ENCODE measurements at regions not wholly inside any gene's neighbourhood (a gene's known extent, or its start where the extent isn't known, plus 50 kb on each side); places are given as distances from the start of the nearest gene placed in this dataset.

DNA sequence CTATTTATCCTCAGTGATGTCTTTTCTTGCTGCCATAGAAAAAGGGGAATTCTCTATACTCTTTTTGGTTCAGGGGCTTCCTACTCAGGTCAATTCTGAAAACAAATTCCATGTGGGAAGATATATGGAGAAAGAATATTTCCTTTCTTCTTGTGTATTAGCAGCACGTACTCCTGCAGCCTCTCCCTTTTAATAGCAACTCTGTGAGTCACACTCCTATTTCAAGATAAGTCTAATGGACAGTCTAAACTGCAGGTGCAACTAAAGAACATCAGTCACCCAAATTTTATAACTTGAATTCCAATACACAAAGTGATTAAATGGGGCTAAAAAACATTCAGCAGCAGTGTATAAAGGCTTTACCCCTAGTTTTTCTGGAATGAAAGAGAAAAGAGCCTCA is 942.2 kb downstream of the CNTNAP5 start:
- H3K27ac ChIP-seq (ENCODE audit: low read depth, low read length, poor library complexity, severe bottlenecking) = no peak overlapping the region
- DNase-seq (ENCODE audit: low spot score) = no peak
- intact Hi-C loops (cut with micrococcal nuclease; ENCODE audit: unreplicated experiment) = no loop called here
- no peak overlapping the region for H3K4me3 ChIP-seq (ENCODE audit: low read depth, low read length, poor library complexity, severe bottlenecking)
- TF ChIP-seq EZH2 (IDR thresholded peaks at IDR 0.05; ENCODE audit: borderline replicate concordance, low read depth, low read length, poor library complexity, severe bottlenecking) = no peak
- TF ChIP-seq, protein P1, sequence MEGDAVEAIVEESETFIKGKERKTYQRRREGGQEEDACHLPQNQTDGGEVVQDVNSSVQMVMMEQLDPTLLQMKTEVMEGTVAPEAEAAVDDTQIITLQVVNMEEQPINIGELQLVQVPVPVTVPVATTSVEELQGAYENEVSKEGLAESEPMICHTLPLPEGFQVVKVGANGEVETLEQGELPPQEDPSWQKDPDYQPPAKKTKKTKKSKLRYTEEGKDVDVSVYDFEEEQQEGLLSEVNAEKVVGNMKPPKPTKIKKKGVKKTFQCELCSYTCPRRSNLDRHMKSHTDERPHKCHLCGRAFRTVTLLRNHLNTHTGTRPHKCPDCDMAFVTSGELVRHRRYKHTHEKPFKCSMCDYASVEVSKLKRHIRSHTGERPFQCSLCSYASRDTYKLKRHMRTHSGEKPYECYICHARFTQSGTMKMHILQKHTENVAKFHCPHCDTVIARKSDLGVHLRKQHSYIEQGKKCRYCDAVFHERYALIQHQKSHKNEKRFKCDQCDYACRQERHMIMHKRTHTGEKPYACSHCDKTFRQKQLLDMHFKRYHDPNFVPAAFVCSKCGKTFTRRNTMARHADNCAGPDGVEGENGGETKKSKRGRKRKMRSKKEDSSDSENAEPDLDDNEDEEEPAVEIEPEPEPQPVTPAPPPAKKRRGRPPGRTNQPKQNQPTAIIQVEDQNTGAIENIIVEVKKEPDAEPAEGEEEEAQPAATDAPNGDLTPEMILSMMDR (conservative IDR thresholded peaks at IDR 0.05; ENCODE audit: low read depth, low read length) = no peak
- ChIA-PET POLR2A (ENCODE audit: low non-redundant PET) (no interaction called here), CTCF (no interaction called here)
- H3K27me3 ChIP-seq (replicated peaks; ENCODE audit: insufficient read depth, low read depth, low read length, poor library complexity) = no peaks in the 10 kb centered on the region
- no TSS peak for BruUV-seq (replicated peaks)
- H3K9me3 ChIP-seq (ENCODE audit: low read depth, low read length, poor library complexity, severe bottlenecking) = no peaks in the 10 kb centered on the region
- H3K36me3 ChIP-seq (ENCODE audit: insufficient read depth, low read length, poor library complexity, severe bottlenecking) = no peaks in the 10 kb centered on the region
- no peaks in the 10 kb centered on the region for H3K4me1 ChIP-seq (ENCODE audit: insufficient read depth, low read length, poor library complexity, severe bottlenecking)

DNA sequence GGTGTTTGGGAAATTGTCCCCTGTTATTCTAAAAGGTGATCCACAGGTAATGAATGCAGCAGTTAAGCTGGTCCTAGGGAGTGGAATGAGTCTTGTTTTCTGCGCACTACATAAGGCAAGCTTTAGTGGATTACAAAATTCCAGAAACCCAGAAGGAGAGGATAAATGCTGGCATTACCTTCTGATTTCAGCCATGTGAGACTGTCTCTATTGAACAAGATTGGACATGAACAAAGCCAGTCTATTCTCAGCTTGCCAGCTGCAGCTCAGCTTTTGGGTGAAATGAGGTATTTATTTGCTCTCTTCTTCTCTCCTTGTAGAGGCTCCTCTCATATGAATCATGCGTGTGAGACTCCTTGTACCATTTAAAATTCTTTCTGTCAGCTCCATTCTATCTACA is 944.9 kb downstream of the CNTNAP5 start:
- H3K27me3 ChIP-seq (replicated peaks; ENCODE audit: insufficient read depth, low read depth, low read length, poor library complexity) = no peaks in the 10 kb centered on the region
- no peak for TF ChIP-seq EZH2 (IDR thresholded peaks at IDR 0.05; ENCODE audit: borderline replicate concordance, low read depth, low read length, poor library complexity, severe bottlenecking)
- TF ChIP-seq, protein P1 (conservative IDR thresholded peaks at IDR 0.05; ENCODE audit: low read depth, low read length) = no peak
- CTCF ChIA-PET = no interaction called here
- H3K9me3 ChIP-seq (ENCODE audit: low read depth, low read length, poor library complexity, severe bottlenecking) = no peaks in the 10 kb centered on the region
- no TSS peak for BruUV-seq (replicated peaks)
- no peak overlapping the region for H3K27ac ChIP-seq (ENCODE audit: low read depth, low read length, poor library complexity, severe bottlenecking)
- H3K36me3 ChIP-seq (ENCODE audit: insufficient read depth, low read length, poor library complexity, severe bottlenecking) = no peaks in the 10 kb centered on the region
- no peak for DNase-seq (ENCODE audit: low spot score)
- no peaks in the 10 kb centered on the region for H3K4me1 ChIP-seq (ENCODE audit: insufficient read depth, low read length, poor library complexity, severe bottlenecking)
- intact Hi-C loops (cut with micrococcal nuclease; ENCODE audit: unreplicated experiment) = no loop called here
- no peak overlapping the region for H3K4me3 ChIP-seq (ENCODE audit: low read depth, low read length, poor library complexity, severe bottlenecking)
- POLR2A ChIA-PET (ENCODE audit: low non-redundant PET) = no interaction called here

DNA sequence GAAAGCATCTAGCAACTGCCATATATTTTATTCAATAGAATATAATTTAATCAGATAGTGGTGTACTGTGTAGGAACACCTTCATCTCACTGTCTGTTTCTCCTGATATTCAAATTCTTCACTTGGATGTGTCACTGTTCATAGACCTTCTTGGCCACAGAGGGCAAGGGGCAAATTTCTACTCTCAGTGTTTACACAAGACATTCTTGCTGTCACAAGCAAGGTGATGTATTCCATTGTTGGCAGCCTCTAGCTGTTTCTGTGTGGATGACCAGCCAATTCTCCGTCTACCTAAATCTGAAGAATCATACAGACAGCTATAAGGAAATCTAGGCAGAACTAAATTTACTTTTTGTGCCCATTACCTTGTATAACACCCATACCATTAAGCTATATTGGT is 948.3 kb downstream of the CNTNAP5 start:
- no peak overlapping the region for H3K4me3 ChIP-seq (ENCODE audit: low read depth, low read length, poor library complexity, severe bottlenecking)
- ChIA-PET CTCF (no interaction called here), POLR2A (ENCODE audit: low non-redundant PET) (no interaction called here)
- H3K27me3 ChIP-seq (replicated peaks; ENCODE audit: insufficient read depth, low read depth, low read length, poor library complexity) = no peaks in the 10 kb centered on the region
- H3K27ac ChIP-seq (ENCODE audit: low read depth, low read length, poor library complexity, severe bottlenecking) = no peak overlapping the region
- H3K4me1 ChIP-seq (ENCODE audit: insufficient read depth, low read length, poor library complexity, severe bottlenecking) = no peaks in the 10 kb centered on the region
- H3K36me3 ChIP-seq (ENCODE audit: insufficient read depth, low read length, poor library complexity, severe bottlenecking) = no peaks in the 10 kb centered on the region
- DNase-seq (ENCODE audit: low spot score) = no peak
- TF ChIP-seq, protein P1 (conservative IDR thresholded peaks at IDR 0.05; ENCODE audit: low read depth, low read length) = no peak
- no peak for TF ChIP-seq EZH2 (IDR thresholded peaks at IDR 0.05; ENCODE audit: borderline replicate concordance, low read depth, low read length, poor library complexity, severe bottlenecking)
- intact Hi-C loops (cut with micrococcal nuclease; ENCODE audit: unreplicated experiment) = no loop called here
- BruUV-seq (replicated peaks) = no TSS peak
- H3K9me3 ChIP-seq (ENCODE audit: low read depth, low read length, poor library complexity, severe bottlenecking) = no peaks in the 10 kb centered on the region
